22Rv1 (cell line): ENCODE measurements at regions not wholly inside any gene's neighbourhood (a gene's known extent, or its start where the extent isn't known, plus 50 kb on each side); places are given as distances from the start of the nearest gene placed in this dataset.
A peak's percentile ranks its signal among the peaks of the same experiment; 100 is the strongest.

ENCODE experiments used
- H3K27ac ChIP-seq: fragments of 450-650 bp; 2 replicates; pipeline ENCODE4 v1.5.1; 2017
- CTCF ChIP-seq: fragments of 450-650 bp; IDR thresholded peaks from 2 replicates; pipeline ENCODE4 v1.5.1; 2017; ENCODE audit warnings: mild to moderate bottlenecking
- ZFX ChIP-seq: fragments of 450-650 bp; IDR thresholded peaks from 2 replicates; pipeline ENCODE4 v1.6.1; 2017; ENCODE audit warnings: antibody characterized with exemption, borderline replicate concordance

- TF ChIP-seq CTCF (no peak), ZFX (no peak)
- H3K27ac ChIP-seq = no peak overlapping the region
Observed at GRCh38 chr1:239954836-239955235, 136.8 kb upstream of the FMN2 start.

- TF ChIP-seq CTCF = no peak
- no peak for TF ChIP-seq ZFX
- no peak overlapping the region for H3K27ac ChIP-seq
Observed at GRCh38 chr1:239955431-239955830, 136.3 kb upstream of the FMN2 start.

- TF ChIP-seq ZFX = no peak
- H3K27ac ChIP-seq = no peak overlapping the region
Observed at GRCh38 chr1:239956263-239956662, 135.4 kb upstream of the FMN2 start.

GRCh38 chr1:239958063-239958462, 133.6 kb upstream of the FMN2 start:
- TF ChIP-seq CTCF (no peak), ZFX (no peak)
- H3K27ac ChIP-seq = no peak overlapping the region

- H3K27ac ChIP-seq = no peak overlapping the region
- no peak for TF ChIP-seq ZFX
- no peak for TF ChIP-seq CTCF
Observed at GRCh38 chr1:239960366-239960765, 131.3 kb upstream of the FMN2 start.

GRCh38 chr1:239963856-239964255, 127.8 kb upstream of the FMN2 start:
- H3K27ac ChIP-seq = no peak overlapping the region
- TF ChIP-seq ZFX (no peak), CTCF (no peak)

GRCh38 chr1:239976130-239976968, 115.3 kb upstream of the FMN2 start:
- TF ChIP-seq CTCF (peak; percentile 99), ZFX (no peak)
- H3K27ac ChIP-seq = no peak overlapping the region
